ENCODE measurements at regions not wholly inside any gene's neighbourhood (a gene's known extent, or its start where the extent isn't known, plus 50 kb on each side); places are given as distances from the start of the nearest gene placed in this dataset.

GRCh38 chr18:42576124-42576523, 539.4 kb downstream of the RIT2 start:
- TF ChIP-seq POLR2AphosphoS5 (IDR thresholded peaks at IDR 0.05) (no peak), POLR2A (IDR thresholded peaks at IDR 0.05) (no peak)

Measured in spleen (tissue), 3 donors.